ENCODE measurements at regions not wholly inside any gene's neighbourhood (a gene's known extent, or its start where the extent isn't known, plus 50 kb on each side); places are given as distances from the start of the nearest gene placed in this dataset.

DNA sequence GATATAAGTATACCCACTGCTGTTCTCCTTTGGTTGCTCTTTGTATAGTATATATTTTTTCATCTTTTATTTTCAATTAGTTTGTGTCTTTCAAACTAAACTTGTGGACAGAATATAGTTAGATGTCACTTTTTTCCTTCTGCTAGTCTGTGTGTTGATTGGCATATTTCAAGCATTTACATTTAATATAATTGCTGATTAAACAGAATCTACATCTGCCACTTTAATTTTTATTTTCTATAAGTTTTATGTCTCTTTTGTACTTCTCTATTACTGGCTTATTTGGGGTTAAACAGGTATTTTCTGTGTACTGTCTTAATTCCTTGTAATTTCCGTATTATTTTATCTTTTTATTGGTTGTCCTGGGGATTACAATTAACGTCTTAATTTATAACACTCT is 74.4 kb upstream of the CHODL start:
- TF ChIP-seq POU5F1 (IDR thresholded peaks at IDR 0.05; ENCODE audit: low read depth, low read length): no peak
- TF ChIP-seq CTCF (IDR thresholded peaks at IDR 0.05; ENCODE audit: control extremely low read depth in 1 of 3, insufficient read depth in 1 of 3, low read depth in 1 of 3, low read length in 3 of 3): no peak
- TF ChIP-seq SUZ12 (IDR thresholded peaks at IDR 0.05; ENCODE audit: low read length): no peak
- no peak for TF ChIP-seq EP300 (IDR thresholded peaks at IDR 0.05; ENCODE audit: borderline replicate concordance in 1 of 2, low read depth in 2 of 2, low read length in 2 of 2)
- no peak for TF ChIP-seq NANOG (IDR thresholded peaks at IDR 0.05; ENCODE audit: insufficient read depth, low read depth, low read length, poor library complexity, severe bottlenecking)
- TF ChIP-seq POLR2A (IDR thresholded peaks at IDR 0.05; ENCODE audit: control extremely low read depth in 1 of 2, low read depth in 2 of 2, low read length in 2 of 2): no peak
- TF ChIP-seq POLR2AphosphoS5 (IDR thresholded peaks at IDR 0.05; ENCODE audit: low read depth, low read length): no peak
- no peak for TF ChIP-seq BRCA1 (IDR thresholded peaks at IDR 0.05; ENCODE audit: low read depth, low read length)
- no peak for TF ChIP-seq CREB1 (IDR thresholded peaks at IDR 0.05)
- no peak for TF ChIP-seq TAF1 (IDR thresholded peaks at IDR 0.05; ENCODE audit: low read depth, low read length)
